GM23248 (cell line): ENCODE measurements at regions not wholly inside any gene's neighbourhood (a gene's known extent, or its start where the extent isn't known, plus 50 kb on each side); places are given as distances from the start of the nearest gene placed in this dataset.
"Not testable (repeated sequence)": the region's sequence is repeated elsewhere in the genome, so short reads cannot be mapped to it uniquely, and the experiment has no call there.

Source experiments
- DNase-seq: peaks from one replicate; pipeline ENCODE4 v3.0.0-alpha.2; 2015
- H2AFZ ChIP-seq: fragments of 200-600 bp; sonication (generic); 2 replicates; pipeline ENCODE4 v1.6.1; 2016; ENCODE audit warnings: antibody characterized with exemption
- H3F3A ChIP-seq: fragments of 200-600 bp; sonication (generic); 2 replicates; pipeline ENCODE4 v1.6.1; 2016; ENCODE audit warnings: mild to moderate bottlenecking, antibody characterized with exemption, mixed run types; ENCODE audit not compliant: insufficient read depth
- H3K27ac ChIP-seq: fragments of 200-600 bp; sonication (generic); 2 replicates; pipeline ENCODE4 v1.5.1; 2016; ENCODE audit warnings: mild to moderate bottlenecking
- H3K27me3 ChIP-seq: fragments of 200-600 bp; sonication (generic); replicated peaks from 2 replicates; pipeline ENCODE4 v1.6.1; 2016; ENCODE audit warnings: mild to moderate bottlenecking; ENCODE audit not compliant: insufficient read depth
- H3K36me3 ChIP-seq: fragments of 200-600 bp; sonication (generic); 2 replicates; pipeline ENCODE4 v1.6.1; 2016; ENCODE audit warnings: low read depth, mild to moderate bottlenecking
- H3K4me1 ChIP-seq: fragments of 200-600 bp; sonication (generic); 2 replicates; pipeline ENCODE4 v1.6.1; 2016; ENCODE audit warnings: mild to moderate bottlenecking; ENCODE audit not compliant: insufficient read depth
- H3K4me2 ChIP-seq: fragments of 200-600 bp; sonication (generic); one replicate; pipeline ENCODE4 v1.6.1; 2016; ENCODE audit warnings: mild to moderate bottlenecking; ENCODE audit not compliant: unreplicated experiment
- H3K4me3 ChIP-seq: fragments of 200-600 bp; sonication (generic); 2 replicates; pipeline ENCODE4 v1.5.1; 2016; ENCODE audit warnings: mild to moderate bottlenecking
- H3K79me2 ChIP-seq: fragments of 200-600 bp; sonication (generic); 2 replicates; pipeline ENCODE4 v1.6.1; 2016; ENCODE audit warnings: mild to moderate bottlenecking; ENCODE audit not compliant: insufficient read depth
- H3K9ac ChIP-seq: fragments of 200-600 bp; sonication (generic); 2 replicates; pipeline ENCODE4 v1.6.1; 2016; ENCODE audit warnings: mild to moderate bottlenecking
- H3K9me2 ChIP-seq: fragments of 200-600 bp; sonication (generic); 2 replicates; pipeline ENCODE4 v1.6.1; 2016; ENCODE audit warnings: mixed run types, mild to moderate bottlenecking, moderate library complexity; ENCODE audit not compliant: insufficient read depth
- H3K9me3 ChIP-seq: fragments of 200-600 bp; sonication (generic); one replicate; pipeline ENCODE4 v1.6.1; 2017; ENCODE audit warnings: low read depth
- H4K20me1 ChIP-seq: fragments of 200-600 bp; sonication (generic); 2 replicates; pipeline ENCODE4 v1.6.0; 2016; ENCODE audit not compliant: insufficient read depth
- EZH2 ChIP-seq: fragments of 200-600 bp; sonication (generic); IDR thresholded peaks from 2 replicates; pipeline ENCODE4 v1.6.1; 2018; ENCODE audit warnings: antibody characterized with exemption, mild to moderate bottlenecking; ENCODE audit not compliant: insufficient read depth, poor library complexity, severe bottlenecking
- EZH2phosphoT487 ChIP-seq: fragments of 200-600 bp; sonication (generic); IDR thresholded peaks from 2 replicates; pipeline ENCODE4 v1.6.1; 2018; ENCODE audit warnings: antibody characterized with exemption, moderate library complexity, mild to moderate bottlenecking, low read depth; ENCODE audit not compliant: insufficient read depth
- WGBS, 2 experiments: methylation state at CpG; one replicate each; pipeline ENCODE4 v1.1.6; 2015 to 2017; ENCODE audit warnings: low lambda C conversion rate in 2 of 2, low coverage in 1 of 2; ENCODE audit errors: missing lambda C conversion rate in 2 of 2; 5-methylcytosine and 5-hydroxymethylcytosine counted together
- in situ Hi-C: fragments of 300-500 bp; cut with MboI; formaldehyde crosslinking; loops from 2 replicates; pipeline ENCODE4 v1.15.0; 2020

- no peaks in the 10 kb centered on the region for H3K9me3 ChIP-seq
- DNase-seq: no peak
- H3K27me3 ChIP-seq: no peaks in the 10 kb centered on the region
- no peaks in the 10 kb centered on the region for H3K4me1 ChIP-seq
- no peak overlapping the region for H2AFZ ChIP-seq
- no peak overlapping the region for H3K27ac ChIP-seq
- H3K4me3 ChIP-seq: no peak overlapping the region
- in situ Hi-C loops: no loop called here
- H4K20me1 ChIP-seq: no peaks in the 10 kb centered on the region
- no peaks in the 10 kb centered on the region for H3F3A ChIP-seq
- WGBS, 2 experiments: 13 to 17% methylated on average over 3 of the region's 3 CpGs
- H3K4me2 ChIP-seq: no peak overlapping the region
- TF ChIP-seq EZH2 (no peak), EZH2phosphoT487 (no peak)
- H3K9me2 ChIP-seq: no peaks in the 10 kb centered on the region
- H3K36me3 ChIP-seq: no peaks in the 10 kb centered on the region
- H3K9ac ChIP-seq: no peak overlapping the region
- no peaks in the 10 kb centered on the region for H3K79me2 ChIP-seq
Observed at GRCh38 chr2:32874931-32875330, 71.8 kb upstream of the LTBP1 start.

GRCh38 chr2:32877587-32878510, 68.9 kb upstream of the LTBP1 start:
- Histone ChIP-seq H3K9me2 (no peaks in the 10 kb centered on the region), H3K4me3 (no peak overlapping the region), H3K9me3 (no peaks in the 10 kb centered on the region), H3K27me3 (no peaks in the 10 kb centered on the region), H3K4me2 (no peak overlapping the region), H3K9ac (no peak overlapping the region), H3F3A (no peaks in the 10 kb centered on the region), H3K36me3 (no peaks in the 10 kb centered on the region), H3K79me2 (no peaks in the 10 kb centered on the region), H4K20me1 (no peaks in the 10 kb centered on the region), H3K27ac (no peak overlapping the region), H2AFZ (no peak overlapping the region), H3K4me1 (no peaks in the 10 kb centered on the region)
- no peak for DNase-seq
- TF ChIP-seq EZH2phosphoT487 (no peak), EZH2 (no peak)
- in situ Hi-C loops: no loop called here
- 82 to 86% methylated on average over 12 of the region's 12 CpGs for WGBS, 2 experiments

- H3K9me2 ChIP-seq, H4K20me1 ChIP-seq, H3K27ac ChIP-seq, H3K4me1 ChIP-seq, in situ Hi-C loops, DNase-seq, H3K36me3 ChIP-seq, H3K9ac ChIP-seq, H3K27me3 ChIP-seq, H2AFZ ChIP-seq, H3K9me3 ChIP-seq, H3F3A ChIP-seq, H3K4me2 ChIP-seq, H3K79me2 ChIP-seq, H3K4me3 ChIP-seq: not testable (repeated sequence)
- 78 to 84% methylated on average over 7 of the region's 7 CpGs for WGBS, 2 experiments
Observed at GRCh38 chr2:32879943-32880342, 66.8 kb upstream of the LTBP1 start.

GRCh38 chr2:32882816-32883810, 63.6 kb upstream of the LTBP1 start:
- in situ Hi-C loops: no loop called here

More at GRCh38 chr2:32882816-32883810, 63.6 kb upstream of the LTBP1 start:
- H3K9ac ChIP-seq: no peak overlapping the region
- no peaks in the 10 kb centered on the region for H4K20me1 ChIP-seq
- no peaks in the 10 kb centered on the region for H3K36me3 ChIP-seq
- DNase-seq: no peak
- H3K4me3 ChIP-seq: no peak overlapping the region
- H3K27me3 ChIP-seq: no peaks in the 10 kb centered on the region
- no peaks in the 10 kb centered on the region for H3K9me3 ChIP-seq
- H3K4me1 ChIP-seq: no peaks in the 10 kb centered on the region
- H3K4me2 ChIP-seq: no peak overlapping the region
- no peak for TF ChIP-seq EZH2
- no peak for TF ChIP-seq EZH2phosphoT487
- no peaks in the 10 kb centered on the region for H3K79me2 ChIP-seq
- H3F3A ChIP-seq: no peaks in the 10 kb centered on the region
- H3K9me2 ChIP-seq: no peaks in the 10 kb centered on the region
- H3K27ac ChIP-seq: no peak overlapping the region
- 51 to 53% methylated on average over 10 of the region's 10 CpGs for WGBS, 2 experiments
- H2AFZ ChIP-seq: no peak overlapping the region
